AG04450 (cell line): ENCODE measurements at regions not wholly inside any gene's neighbourhood (a gene's known extent, or its start where the extent isn't known, plus 50 kb on each side); places are given as distances from the start of the nearest gene placed in this dataset.

Experiments
- CTCF ChIA-PET: fragments of 300-600, 350-600 bp; formaldehyde crosslinking; extraction: SDS; loops from one replicate; lab custom pipeline; 2022; ENCODE audit warnings: antibody characterized with exemption, inconsistent platforms; lab: Charles Lee
- POLR2A ChIA-PET: fragments of 350-600 bp; formaldehyde crosslinking; extraction: SDS; loops from one replicate; lab custom pipeline; 2021; ENCODE audit warnings: antibody characterized with exemption, inconsistent platforms; lab: Yijun Ruan, JAX
- DNase-seq: peaks from one replicate; pipeline ENCODE4 v3.0.0-alpha.2; 2011; ENCODE audit warnings: low read depth, low spot score
- H3K27ac ChIP-seq: one replicate; pipeline ENCODE4 v1.5.1; 2012; ENCODE audit warnings: low read depth, low read length, control low read depth
- H3K27me3 ChIP-seq: one replicate; pipeline ENCODE4 v1.6.0; 2012; ENCODE audit warnings: low read length; ENCODE audit not compliant: control insufficient read depth, insufficient read depth
- H3K4me3 ChIP-seq: 2 replicates; pipeline ENCODE4 v1.5.1; 2011; ENCODE audit warnings: mild to moderate bottlenecking, low read depth, low read length, control low read depth
- H3K9me3 ChIP-seq: 2 replicates; pipeline ENCODE4 v1.5.1; 2012; ENCODE audit warnings: low read length; ENCODE audit not compliant: control insufficient read depth, insufficient read depth
- TF ChIP-seq, protein P1 (sequence below): IDR thresholded peaks from 2 replicates; pipeline ENCODE4 v1.5.1; 2011; ENCODE audit warnings: low read depth, low read length, control low read depth, inconsistent platforms

DNA sequence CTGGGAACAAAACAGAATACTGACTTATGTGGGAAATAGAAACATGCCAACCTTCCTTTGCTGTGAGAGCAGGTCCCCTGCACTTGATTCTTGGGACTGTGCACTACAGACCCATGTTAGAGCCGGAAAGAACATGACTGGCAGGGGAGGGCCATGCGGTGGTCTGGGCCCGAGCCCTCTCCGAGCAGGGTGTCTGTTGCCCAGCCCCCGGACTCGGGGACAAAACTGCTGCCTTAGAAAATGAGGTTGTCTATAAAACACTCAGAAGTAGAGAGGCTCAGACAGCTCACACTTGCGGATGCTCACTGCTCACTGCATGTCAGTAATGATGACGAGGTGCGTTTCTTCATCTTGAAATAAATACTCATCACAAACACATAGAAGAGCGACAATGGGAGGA, 270.7 kb upstream of the HDAC4 start:
- DNase-seq: no peak
- no peak overlapping the region for H3K4me3 ChIP-seq
- no peaks in the 10 kb centered on the region for H3K27me3 ChIP-seq
- CTCF ChIA-PET: no interaction called here
- POLR2A ChIA-PET: no interaction called here
- H3K9me3 ChIP-seq: peaks cover 20% of the 10 kb centered on the region; the same call in 1 of the 2 replicates
- no peak overlapping the region for H3K27ac ChIP-seq
- TF ChIP-seq, protein P1, sequence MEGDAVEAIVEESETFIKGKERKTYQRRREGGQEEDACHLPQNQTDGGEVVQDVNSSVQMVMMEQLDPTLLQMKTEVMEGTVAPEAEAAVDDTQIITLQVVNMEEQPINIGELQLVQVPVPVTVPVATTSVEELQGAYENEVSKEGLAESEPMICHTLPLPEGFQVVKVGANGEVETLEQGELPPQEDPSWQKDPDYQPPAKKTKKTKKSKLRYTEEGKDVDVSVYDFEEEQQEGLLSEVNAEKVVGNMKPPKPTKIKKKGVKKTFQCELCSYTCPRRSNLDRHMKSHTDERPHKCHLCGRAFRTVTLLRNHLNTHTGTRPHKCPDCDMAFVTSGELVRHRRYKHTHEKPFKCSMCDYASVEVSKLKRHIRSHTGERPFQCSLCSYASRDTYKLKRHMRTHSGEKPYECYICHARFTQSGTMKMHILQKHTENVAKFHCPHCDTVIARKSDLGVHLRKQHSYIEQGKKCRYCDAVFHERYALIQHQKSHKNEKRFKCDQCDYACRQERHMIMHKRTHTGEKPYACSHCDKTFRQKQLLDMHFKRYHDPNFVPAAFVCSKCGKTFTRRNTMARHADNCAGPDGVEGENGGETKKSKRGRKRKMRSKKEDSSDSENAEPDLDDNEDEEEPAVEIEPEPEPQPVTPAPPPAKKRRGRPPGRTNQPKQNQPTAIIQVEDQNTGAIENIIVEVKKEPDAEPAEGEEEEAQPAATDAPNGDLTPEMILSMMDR: no peak

DNA sequence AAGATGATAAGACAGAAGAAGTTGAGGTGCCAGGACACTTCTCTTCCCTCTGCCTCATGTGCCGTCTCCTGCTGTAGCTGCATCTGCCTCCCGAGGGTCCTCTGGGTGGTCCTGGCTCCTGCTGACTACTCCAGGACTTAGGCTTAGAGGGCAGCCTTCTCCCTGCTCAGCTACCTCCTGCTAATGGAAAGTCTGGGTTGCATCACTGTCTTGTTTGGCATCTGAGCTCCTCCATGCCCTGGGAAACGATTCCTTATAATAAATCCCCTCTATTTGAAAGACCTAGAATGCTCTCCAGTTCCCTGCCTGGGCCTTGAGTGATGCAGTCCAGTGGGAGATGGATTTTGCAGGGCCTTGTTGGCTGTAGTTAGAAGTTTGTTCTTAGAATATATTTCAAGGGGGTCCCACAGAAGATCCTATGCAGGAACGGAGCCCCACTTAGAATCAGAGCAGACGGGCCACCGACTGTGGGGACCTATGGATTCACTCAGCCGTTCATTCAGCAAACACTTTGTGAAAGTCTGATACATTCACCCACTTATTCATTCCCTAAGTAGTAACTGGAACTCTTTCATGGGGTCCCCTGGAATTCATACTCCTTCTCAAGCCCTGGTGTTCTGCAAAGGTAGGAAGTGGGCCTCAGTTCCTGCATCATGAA, 269.8 kb upstream of the HDAC4 start:
- ChIA-PET CTCF (no interaction called here), POLR2A (no interaction called here)
- H3K4me3 ChIP-seq: no peak overlapping the region
- no peak for DNase-seq
- no peak overlapping the region for H3K27ac ChIP-seq
- TF ChIP-seq, protein P1: no peak
- H3K27me3 ChIP-seq: no peaks in the 10 kb centered on the region
- H3K9me3 ChIP-seq: peaks cover 11% of the 10 kb centered on the region; the same call in 1 of the 2 replicates

DNA sequence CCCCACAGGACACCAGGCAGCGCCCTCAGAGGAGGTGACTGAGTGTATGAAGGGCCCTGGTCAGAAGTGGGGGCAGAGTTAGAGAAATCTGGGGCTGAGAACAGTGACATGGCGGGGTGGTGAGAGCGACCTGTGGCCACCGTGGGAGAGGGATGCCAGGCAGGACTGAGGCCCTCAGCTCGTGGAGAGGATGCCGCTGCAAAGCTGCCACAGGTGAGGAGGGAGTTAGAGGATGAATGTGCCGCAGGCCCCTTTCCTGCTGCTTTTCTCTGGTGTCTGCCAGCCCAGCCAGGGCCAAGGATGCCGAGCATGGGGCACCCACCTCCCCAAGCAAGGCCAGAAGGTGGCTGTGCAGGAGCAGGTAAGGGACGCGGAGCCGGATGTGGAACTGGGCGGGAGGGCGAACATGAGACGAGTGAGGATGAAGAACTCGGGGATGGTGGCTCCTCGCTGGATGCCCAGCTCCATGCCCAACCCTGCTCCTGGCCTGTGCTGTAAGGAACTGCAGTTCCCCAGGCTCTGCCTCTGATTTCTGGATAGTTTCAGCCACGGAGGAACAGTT, 269.2 kb upstream of the HDAC4 start:
- peaks cover 11% of the 10 kb centered on the region; the same call in 1 of the 2 replicates for H3K9me3 ChIP-seq
- H3K4me3 ChIP-seq: no peak overlapping the region
- POLR2A ChIA-PET: no interaction called here
- CTCF ChIA-PET: no interaction called here
- no peaks in the 10 kb centered on the region for H3K27me3 ChIP-seq
- H3K27ac ChIP-seq: no peak overlapping the region
- no peak for DNase-seq
- TF ChIP-seq, protein P1: no peak

DNA sequence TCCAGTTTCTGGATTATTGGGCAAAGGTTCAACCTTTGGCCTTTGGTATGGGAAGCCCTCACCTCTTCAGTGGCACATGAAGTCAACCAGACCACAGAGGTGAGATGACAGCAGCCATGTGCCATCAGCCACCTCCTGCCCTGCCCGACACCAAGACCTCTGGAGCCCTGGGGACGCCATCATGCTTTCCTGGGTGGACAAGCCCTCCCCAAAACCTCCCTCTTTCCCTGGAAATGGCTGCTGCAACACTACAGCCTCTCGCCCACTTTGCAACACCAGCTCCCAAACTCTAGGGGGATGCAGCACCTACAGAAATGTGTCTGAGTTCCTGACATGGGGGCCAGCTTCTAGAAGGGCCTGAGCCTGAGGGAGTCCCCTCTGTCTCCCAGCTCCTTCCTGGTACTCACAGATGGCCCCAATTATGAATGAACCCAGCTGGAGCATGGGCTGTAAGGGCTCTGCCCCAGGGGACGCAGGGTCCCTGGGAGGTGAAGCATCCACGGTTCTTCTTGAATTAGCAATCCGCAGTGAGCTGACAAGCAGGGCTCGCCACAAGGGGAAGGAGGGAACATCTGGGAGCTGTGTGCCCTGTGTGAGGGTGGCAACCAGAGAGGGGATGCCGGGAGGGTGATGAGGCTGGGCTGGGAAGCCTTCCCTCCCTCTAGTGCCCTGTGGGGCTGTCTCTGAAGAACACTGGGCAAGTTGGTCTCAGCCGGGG, 268.5 kb upstream of the HDAC4 start:
- DNase-seq: no peak
- POLR2A ChIA-PET: no interaction called here
- Histone ChIP-seq H3K27me3 (no peaks in the 10 kb centered on the region), H3K27ac (no peak overlapping the region), H3K4me3 (no peak overlapping the region), H3K9me3 (peaks cover 7% of the 10 kb centered on the region; the same call in 1 of the 2 replicates)
- CTCF ChIA-PET: no interaction called here
- TF ChIP-seq, protein P1: no peak

DNA sequence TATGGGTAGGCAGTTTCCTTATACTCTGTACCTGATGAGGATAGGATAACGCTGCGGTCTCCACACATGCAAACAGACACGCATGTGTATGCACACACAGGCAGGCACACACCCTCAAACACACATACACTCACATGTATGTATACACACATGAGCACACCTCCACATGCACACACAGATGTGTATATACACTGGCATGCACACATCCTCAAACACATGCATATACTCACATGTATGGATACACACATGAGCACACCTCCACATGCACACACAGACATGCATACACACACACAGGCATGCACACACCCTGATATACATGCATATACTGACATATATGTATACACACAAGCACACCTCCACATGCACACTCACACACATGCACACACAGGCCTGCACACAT, 267.8 kb upstream of the HDAC4 start:
- POLR2A ChIA-PET: no interaction called here
- Histone ChIP-seq H3K9me3 (peaks cover 5% of the 10 kb centered on the region; the same call in 1 of the 2 replicates), H3K4me3 (no peak overlapping the region), H3K27ac (no peak overlapping the region), H3K27me3 (no peaks in the 10 kb centered on the region)
- TF ChIP-seq, protein P1: no peak
- DNase-seq: no peak
- CTCF ChIA-PET: no interaction called here
